ENCODE measurements at regions not wholly inside any gene's neighbourhood (a gene's known extent, or its start where the extent isn't known, plus 50 kb on each side); places are given as distances from the start of the nearest gene placed in this dataset.

DNA sequence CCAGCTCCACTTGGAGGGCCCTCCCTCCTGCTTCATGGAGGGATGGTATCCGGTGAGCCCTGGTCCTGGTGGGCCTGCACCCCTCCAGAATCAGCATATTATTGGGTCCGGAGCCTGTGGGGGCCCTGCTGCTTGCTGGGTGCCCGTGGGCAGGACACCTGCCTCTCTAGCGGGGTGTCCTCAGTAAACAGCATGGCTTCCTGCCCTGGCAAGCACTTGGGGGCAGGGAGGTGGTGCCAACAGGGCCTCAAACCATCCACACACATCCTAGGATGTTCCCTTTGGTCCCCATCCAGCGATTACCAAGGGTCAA is 108.3 kb downstream of the CTTN start:
- TF ChIP-seq, protein P1, sequence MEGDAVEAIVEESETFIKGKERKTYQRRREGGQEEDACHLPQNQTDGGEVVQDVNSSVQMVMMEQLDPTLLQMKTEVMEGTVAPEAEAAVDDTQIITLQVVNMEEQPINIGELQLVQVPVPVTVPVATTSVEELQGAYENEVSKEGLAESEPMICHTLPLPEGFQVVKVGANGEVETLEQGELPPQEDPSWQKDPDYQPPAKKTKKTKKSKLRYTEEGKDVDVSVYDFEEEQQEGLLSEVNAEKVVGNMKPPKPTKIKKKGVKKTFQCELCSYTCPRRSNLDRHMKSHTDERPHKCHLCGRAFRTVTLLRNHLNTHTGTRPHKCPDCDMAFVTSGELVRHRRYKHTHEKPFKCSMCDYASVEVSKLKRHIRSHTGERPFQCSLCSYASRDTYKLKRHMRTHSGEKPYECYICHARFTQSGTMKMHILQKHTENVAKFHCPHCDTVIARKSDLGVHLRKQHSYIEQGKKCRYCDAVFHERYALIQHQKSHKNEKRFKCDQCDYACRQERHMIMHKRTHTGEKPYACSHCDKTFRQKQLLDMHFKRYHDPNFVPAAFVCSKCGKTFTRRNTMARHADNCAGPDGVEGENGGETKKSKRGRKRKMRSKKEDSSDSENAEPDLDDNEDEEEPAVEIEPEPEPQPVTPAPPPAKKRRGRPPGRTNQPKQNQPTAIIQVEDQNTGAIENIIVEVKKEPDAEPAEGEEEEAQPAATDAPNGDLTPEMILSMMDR (IDR thresholded peaks at IDR 0.05) = no peak
- no peak for TF ChIP-seq POLR2A (IDR thresholded peaks at IDR 0.05)
